HepG2 (cell line): ENCODE measurements at regions not wholly inside any gene's neighbourhood (a gene's known extent, or its start where the extent isn't known, plus 50 kb on each side); places are given as distances from the start of the nearest gene placed in this dataset.

Source experiments
- AGO1 ChIP-seq: fragments of 200-400 bp; formaldehyde crosslinking; IDR thresholded peaks from 2 replicates; pipeline ENCODE4 v1.6.1; 2017; ENCODE audit warnings: mild to moderate bottlenecking, low read depth, low read length, moderate library complexity; ENCODE audit not compliant: poor library complexity, severe bottlenecking
- ARHGAP35 ChIP-seq: sonication (generic); formaldehyde crosslinking; IDR thresholded peaks from 2 replicates; pipeline ENCODE4 v1.9.0; 2022; ENCODE audit warnings: mild to moderate bottlenecking, inconsistent platforms, moderate library complexity, missing genetic modification reagents, borderline replicate concordance
- ARID2 ChIP-seq: sonication (generic); formaldehyde crosslinking; IDR thresholded peaks from 2 replicates; pipeline ENCODE4 v1.8.1; 2022; ENCODE audit warnings: mild to moderate bottlenecking, missing genetic modification reagents, borderline replicate concordance
- FOXO1 ChIP-seq: sonication (generic); formaldehyde crosslinking; IDR thresholded peaks from 2 replicates; pipeline ENCODE4 v1.4.0; 2020; ENCODE audit warnings: missing genetic modification reagents
- IKZF4 ChIP-seq: sonication (generic); formaldehyde crosslinking; IDR thresholded peaks from 2 replicates; pipeline ENCODE4 v1.5.1; 2020; ENCODE audit warnings: borderline replicate concordance, mild to moderate bottlenecking, low read depth, missing genetic modification reagents; ENCODE audit errors: not compliant biosample characterization
- MTF1 ChIP-seq: sonication (generic); formaldehyde crosslinking; IDR thresholded peaks from 2 replicates; pipeline ENCODE4 v1.5.0; 2020; ENCODE audit warnings: missing genetic modification reagents
- ONECUT2 ChIP-seq: sonication (generic); formaldehyde crosslinking; IDR thresholded peaks from 2 replicates; pipeline ENCODE4 v1.4.0; 2020; ENCODE audit warnings: missing genetic modification reagents
- PPARG ChIP-seq: conservative IDR thresholded peaks from 2 replicates; pipeline ENCODE4 v1.6.1; 2016; ENCODE audit warnings: missing biosample characterization, missing genetic modification reagents
- PRDM10 ChIP-seq: sonication (generic); formaldehyde crosslinking; IDR thresholded peaks from 2 replicates; pipeline ENCODE4 v1.4.0; 2020; ENCODE audit warnings: low read depth, missing genetic modification reagents
- TFAP4 ChIP-seq: sonication (generic); IDR thresholded peaks from 2 replicates; pipeline ENCODE4 v1.6.1; 2016; ENCODE audit warnings: low read depth, borderline replicate concordance
- ZBTB44 ChIP-seq: sonication (generic); formaldehyde crosslinking; IDR thresholded peaks from 2 replicates; pipeline ENCODE4 v1.4.0; 2020; ENCODE audit warnings: missing genetic modification reagents
- ZNF124 ChIP-seq: sonication (generic); formaldehyde crosslinking; IDR thresholded peaks from 2 replicates; pipeline ENCODE4 v1.4.0; 2020; ENCODE audit warnings: missing genetic modification reagents
- ZNF224 ChIP-seq: sonication (generic); formaldehyde crosslinking; IDR thresholded peaks from 2 replicates; pipeline ENCODE4 v1.5.0; 2020; ENCODE audit warnings: mild to moderate bottlenecking, missing genetic modification reagents
- ZNF234 ChIP-seq: sonication (generic); formaldehyde crosslinking; conservative IDR thresholded peaks from 2 replicates; pipeline ENCODE4 v1.5.1; 2020; ENCODE audit warnings: mild to moderate bottlenecking, missing genetic modification reagents
- ZNF383 ChIP-seq: sonication (generic); formaldehyde crosslinking; IDR thresholded peaks from 2 replicates; pipeline ENCODE4 v1.4.0; 2020; ENCODE audit warnings: missing genetic modification reagents, mild to moderate bottlenecking, borderline replicate concordance
- ZNF430 ChIP-seq: sonication (generic); formaldehyde crosslinking; IDR thresholded peaks from 2 replicates; pipeline ENCODE4 v1.9.0; 2021; ENCODE audit warnings: mild to moderate bottlenecking, missing genetic modification reagents
- ZNF503 ChIP-seq: sonication (generic); formaldehyde crosslinking; IDR thresholded peaks from 2 replicates; pipeline ENCODE4 v1.4.0; 2020; ENCODE audit warnings: missing genetic modification reagents
- ZNF670 ChIP-seq: sonication (generic); formaldehyde crosslinking; IDR thresholded peaks from 2 replicates; pipeline ENCODE4 v1.8.0; 2022; ENCODE audit warnings: mild to moderate bottlenecking, missing genetic modification reagents, borderline replicate concordance
- ZNF674 ChIP-seq: sonication (generic); formaldehyde crosslinking; IDR thresholded peaks from 2 replicates; pipeline ENCODE4 v1.5.0; 2020; ENCODE audit warnings: low read depth, mild to moderate bottlenecking, missing genetic modification reagents
- ZNF879 ChIP-seq: sonication (generic); formaldehyde crosslinking; IDR thresholded peaks from 2 replicates; pipeline ENCODE4 v1.8.1; 2023; ENCODE audit warnings: missing genetic modification reagents
- ZSCAN22 ChIP-seq: sonication (generic); formaldehyde crosslinking; IDR thresholded peaks from 2 replicates; pipeline ENCODE4 v1.4.0; 2020; ENCODE audit warnings: mild to moderate bottlenecking, missing genetic modification reagents

GRCh38 chr1:4267381-4268261 lies 367.5 kb upstream of the C1orf174 start (continued):
- TF ChIP-seq ZNF430 (peak; percentile 49; the same call in 1 of the 2 replicates), FOXO1 (CRISPR knock-in tag) (peak; percentile 74; the same call in 1 of the 2 replicates), PRDM10 (CRISPR knock-in tag) (peak; percentile 50; the same call in 1 of the 2 replicates), ZNF383 (CRISPR knock-in tag) (no peak), ZBTB44 (no peak), ZNF234 (no peak), ZNF674 (CRISPR knock-in tag) (no peak), ZNF670 (CRISPR knock-in tag) (no peak), ZNF124 (CRISPR knock-in tag) (peak; percentile 86; the same call in 1 of the 2 replicates), ZNF224 (CRISPR knock-in tag) (no peak), PPARG (CRISPR knock-in tag) (0 out of 2 replicates have a peak, but pooled peaks have one; percentile 34), AGO1 (no peak), ZNF879 (CRISPR knock-in tag) (no peak), ZNF503 (peak; percentile 61; the same call in 1 of the 2 replicates), ARID2 (CRISPR knock-in tag) (no peak), IKZF4 (CRISPR knock-in tag) (peak; percentile 28), ARHGAP35 (CRISPR knock-in tag) (no peak), MTF1 (CRISPR knock-in tag) (no peak), ONECUT2 (CRISPR knock-in tag) (no peak), ZSCAN22 (CRISPR knock-in tag) (no peak), TFAP4 (peak; percentile 43; the same call in 1 of the 2 replicates)
